ENCODE measurements at regions not wholly inside any gene's neighbourhood (a gene's known extent, or its start where the extent isn't known, plus 50 kb on each side); places are given as distances from the start of the nearest gene placed in this dataset.

DNA sequence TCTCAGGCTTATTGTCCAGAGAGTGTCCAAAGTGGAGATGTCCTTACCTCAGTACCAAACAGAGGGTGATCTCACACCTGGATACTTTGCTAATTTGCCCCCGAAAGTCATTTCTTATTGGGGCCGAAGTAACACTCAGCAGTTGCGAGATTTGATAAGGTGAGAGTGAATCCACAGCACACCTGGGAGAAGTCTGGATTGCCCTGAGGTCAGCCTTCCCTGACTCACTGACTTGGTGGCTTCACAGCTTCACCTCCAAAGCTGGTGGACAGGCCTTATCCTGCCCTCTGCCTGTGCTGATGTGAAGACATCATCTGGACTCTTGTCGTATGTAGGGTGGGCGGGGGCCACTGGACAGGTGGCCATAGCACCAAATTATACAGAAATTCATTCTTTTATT is 101.9 kb upstream of the ARMC2 start:
- H3K4me3 ChIP-seq (ENCODE audit: low read depth, low read length): no peak overlapping the region
- DNase-seq (ENCODE audit: low read depth): no peak
- TF ChIP-seq, protein P1, sequence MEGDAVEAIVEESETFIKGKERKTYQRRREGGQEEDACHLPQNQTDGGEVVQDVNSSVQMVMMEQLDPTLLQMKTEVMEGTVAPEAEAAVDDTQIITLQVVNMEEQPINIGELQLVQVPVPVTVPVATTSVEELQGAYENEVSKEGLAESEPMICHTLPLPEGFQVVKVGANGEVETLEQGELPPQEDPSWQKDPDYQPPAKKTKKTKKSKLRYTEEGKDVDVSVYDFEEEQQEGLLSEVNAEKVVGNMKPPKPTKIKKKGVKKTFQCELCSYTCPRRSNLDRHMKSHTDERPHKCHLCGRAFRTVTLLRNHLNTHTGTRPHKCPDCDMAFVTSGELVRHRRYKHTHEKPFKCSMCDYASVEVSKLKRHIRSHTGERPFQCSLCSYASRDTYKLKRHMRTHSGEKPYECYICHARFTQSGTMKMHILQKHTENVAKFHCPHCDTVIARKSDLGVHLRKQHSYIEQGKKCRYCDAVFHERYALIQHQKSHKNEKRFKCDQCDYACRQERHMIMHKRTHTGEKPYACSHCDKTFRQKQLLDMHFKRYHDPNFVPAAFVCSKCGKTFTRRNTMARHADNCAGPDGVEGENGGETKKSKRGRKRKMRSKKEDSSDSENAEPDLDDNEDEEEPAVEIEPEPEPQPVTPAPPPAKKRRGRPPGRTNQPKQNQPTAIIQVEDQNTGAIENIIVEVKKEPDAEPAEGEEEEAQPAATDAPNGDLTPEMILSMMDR (IDR thresholded peaks at IDR 0.05; ENCODE audit: control insufficient read depth, extremely low read depth, insufficient read depth): no peak

DNA sequence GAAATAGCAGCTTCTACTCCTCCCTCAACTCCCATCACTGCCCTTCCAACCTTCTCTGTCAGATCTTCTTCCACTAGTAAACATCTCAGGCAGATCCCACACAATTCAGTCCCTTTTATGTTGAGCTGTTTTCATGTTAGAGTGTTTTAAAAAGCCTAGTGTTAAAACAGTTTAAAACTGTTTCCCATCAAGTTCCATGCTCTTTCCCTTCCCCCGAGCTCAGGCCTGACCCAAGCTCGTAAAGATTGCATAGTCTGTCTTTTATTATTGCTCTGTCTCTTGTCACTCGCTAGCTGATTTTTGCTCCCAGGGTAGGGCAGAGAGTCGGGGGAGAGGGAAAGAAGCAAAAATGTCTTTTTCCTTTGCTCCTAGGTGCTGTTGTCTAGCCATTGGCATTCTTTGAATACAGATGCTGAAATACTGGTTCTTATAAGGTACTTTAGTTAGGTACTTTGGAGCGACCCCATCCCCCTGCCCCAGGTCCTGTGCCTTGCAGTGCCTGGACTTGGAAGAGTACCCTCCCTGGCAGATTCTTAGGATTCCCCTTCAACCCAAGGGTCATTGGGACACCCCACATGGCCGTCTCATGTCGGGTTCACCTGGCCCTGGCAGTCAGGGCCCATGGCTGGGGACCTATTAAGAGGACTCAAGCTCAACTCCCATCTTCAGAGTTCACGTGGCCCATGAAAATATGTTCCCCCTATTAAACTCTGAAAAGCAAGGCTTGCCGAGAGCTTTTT is 101.2 kb upstream of the ARMC2 start:
- no peak for DNase-seq (ENCODE audit: low read depth)
- H3K4me3 ChIP-seq (ENCODE audit: low read depth, low read length): no peak overlapping the region
- TF ChIP-seq, protein P1 (IDR thresholded peaks at IDR 0.05; ENCODE audit: control insufficient read depth, extremely low read depth, insufficient read depth): no peak

DNA sequence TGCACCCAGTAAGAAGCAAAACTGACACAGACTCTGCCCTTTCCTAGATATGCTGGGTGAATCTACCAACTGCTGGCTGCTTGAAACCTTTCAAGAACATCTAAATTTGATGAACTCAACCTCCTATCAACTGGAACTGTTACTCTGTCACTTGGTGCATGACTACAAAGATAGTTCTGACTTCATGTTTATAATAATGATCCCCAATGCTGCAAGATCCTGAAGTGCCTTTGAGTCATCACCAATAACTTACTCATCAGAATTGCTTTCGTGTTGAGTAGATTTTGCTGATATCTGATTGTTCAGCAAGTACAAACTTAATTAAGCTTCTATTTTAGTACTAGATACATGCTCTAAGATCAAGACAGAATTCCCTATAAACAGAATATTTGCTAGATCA is 100.2 kb upstream of the ARMC2 start:
- DNase-seq (ENCODE audit: low read depth): no peak
- no peak overlapping the region for H3K4me3 ChIP-seq (ENCODE audit: low read depth, low read length)
- TF ChIP-seq, protein P1 (IDR thresholded peaks at IDR 0.05; ENCODE audit: control insufficient read depth, extremely low read depth, insufficient read depth): no peak

DNA sequence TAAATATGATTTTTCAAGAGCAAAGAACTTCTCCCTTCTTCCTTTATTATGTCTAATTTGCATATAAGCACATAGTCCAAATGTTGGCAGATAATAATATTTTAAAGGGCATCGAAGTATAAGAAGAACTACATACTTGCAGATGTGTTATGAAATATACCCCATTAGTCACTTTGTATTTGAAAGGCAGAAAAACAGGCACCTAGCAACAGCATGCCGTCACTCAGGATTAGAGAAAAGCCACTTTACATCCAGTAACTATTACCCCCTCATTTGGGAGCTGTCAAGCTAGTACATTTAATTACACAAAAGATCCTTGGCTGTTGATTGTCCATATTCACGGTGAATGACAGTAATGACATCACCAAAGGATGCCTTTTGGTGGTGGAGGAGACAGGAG is 99.3 kb upstream of the ARMC2 start:
- H3K4me3 ChIP-seq (ENCODE audit: low read depth, low read length): no peak overlapping the region
- TF ChIP-seq, protein P1 (IDR thresholded peaks at IDR 0.05; ENCODE audit: control insufficient read depth, extremely low read depth, insufficient read depth): no peak
- no peak for DNase-seq (ENCODE audit: low read depth)

DNA sequence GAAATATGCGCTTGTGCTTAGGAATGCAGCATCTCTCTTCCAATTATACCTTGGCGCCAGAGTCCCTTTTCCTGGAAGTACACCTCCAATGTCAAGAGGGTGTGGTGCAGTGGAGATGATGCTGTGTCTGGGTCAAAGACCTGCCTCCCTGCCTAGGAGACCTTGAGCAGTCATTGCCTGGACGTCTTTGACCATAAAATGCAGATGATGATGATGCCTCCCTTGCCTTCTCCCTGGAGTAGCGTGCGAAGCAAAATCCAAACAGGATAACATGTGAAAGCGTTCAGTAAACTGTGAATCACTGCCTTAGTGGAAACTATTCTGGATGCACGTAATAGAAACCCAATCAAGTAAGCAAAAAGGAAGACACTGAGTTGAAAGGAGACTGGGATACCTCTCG is 97.4 kb upstream of the ARMC2 start:
- TF ChIP-seq, protein P1 (IDR thresholded peaks at IDR 0.05; ENCODE audit: control insufficient read depth, extremely low read depth, insufficient read depth): no peak
- DNase-seq (ENCODE audit: low read depth): no peak
- no peak overlapping the region for H3K4me3 ChIP-seq (ENCODE audit: low read depth, low read length)

DNA sequence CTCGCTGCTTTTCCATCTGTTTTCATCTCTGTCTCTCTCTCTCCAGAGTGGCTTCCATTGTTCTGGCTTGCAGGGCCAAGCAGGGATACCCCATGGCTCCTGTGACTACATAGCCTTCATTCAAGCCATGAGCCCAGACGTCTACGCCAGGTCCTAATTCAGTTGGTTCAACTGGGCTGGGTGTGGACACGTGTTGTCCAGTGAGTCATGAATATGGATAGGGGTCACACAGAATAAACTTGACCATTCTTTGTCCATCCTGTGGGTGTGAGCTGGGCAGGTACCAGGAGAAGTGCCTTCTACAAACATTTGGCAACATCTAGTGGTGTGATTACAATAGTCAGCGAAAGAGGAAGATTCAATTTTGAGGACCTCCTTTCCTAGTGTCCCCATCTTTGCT is 96.9 kb upstream of the ARMC2 start:
- TF ChIP-seq, protein P1 (IDR thresholded peaks at IDR 0.05; ENCODE audit: control insufficient read depth, extremely low read depth, insufficient read depth): no peak
- no peak for DNase-seq (ENCODE audit: low read depth)
- no peak overlapping the region for H3K4me3 ChIP-seq (ENCODE audit: low read depth, low read length)

Measured in LNCaP clone FGC (cell line).